Panc1 (cell line): ENCODE measurements at regions not wholly inside any gene's neighbourhood (a gene's known extent, or its start where the extent isn't known, plus 50 kb on each side); places are given as distances from the start of the nearest gene placed in this dataset.

Source experiments
- ATAC-seq: fragments of 200-7000 bp; cut with Tn5 transposase; 2 replicates; pipeline ENCODE4 v1.9.1; 2020; ENCODE audit warnings: mild to moderate bottlenecking, moderate library complexity
- BruUV-seq: library from RNA; stranded (reverse); fragments of 400-500 nt; replicated peaks from 2 replicates; lab custom pipeline; 2021; lab: Mats Ljungman, UMichigan
- CTCF ChIA-PET: fragments of 300-600 bp; sonication (Branson Sonifier 250); formaldehyde crosslinking; loops from one replicate; lab custom pipeline; 2022; ENCODE audit warnings: antibody characterized with exemption; lab: Charles Lee
- POLR2A ChIA-PET: fragments of 300-600 bp; sonication (Branson Sonifier 250); formaldehyde crosslinking; loops from one replicate; lab custom pipeline; 2022; ENCODE audit warnings: antibody characterized with exemption; lab: Charles Lee
- DNase-seq: peaks from one replicate; pipeline ENCODE4 v3.0.0-alpha.2; 2010; ENCODE audit warnings: low read depth, low spot score
- H3K27ac ChIP-seq: 2 replicates; pipeline ENCODE4 v1.5.1; 2011; ENCODE audit warnings: mild to moderate bottlenecking, low read length, inconsistent platforms
- H3K27me3 ChIP-seq: fragments of 200-500 bp; sonication (Bioruptor generic); 2 replicates; pipeline ENCODE4 v1.6.0; 2014; ENCODE audit warnings: low read length, inconsistent platforms; ENCODE audit not compliant: control insufficient read depth, insufficient read depth
- H3K36me3 ChIP-seq: fragments of 200-500 bp; sonication (Bioruptor generic); 2 replicates; pipeline ENCODE4 v1.5.1; 2014; ENCODE audit warnings: inconsistent platforms, mild to moderate bottlenecking, low read length, moderate library complexity; ENCODE audit not compliant: control insufficient read depth, insufficient read depth
- H3K4me1 ChIP-seq: 2 replicates; pipeline ENCODE4 v1.5.1; 2011; ENCODE audit warnings: inconsistent platforms, mild to moderate bottlenecking, low read length, moderate library complexity; ENCODE audit not compliant: control insufficient read depth, insufficient read depth
- H3K4me3 ChIP-seq, 2 experiments: 2 replicates each; pipeline ENCODE4 v1.5.1; 2011 to 2012; ENCODE audit warnings: low read depth in 2 of 2, low read length in 2 of 2, mild to moderate bottlenecking in 2 of 2, inconsistent platforms in 1 of 2, moderate library complexity in 1 of 2
- H3K9me3 ChIP-seq: fragments of 200-500 bp; sonication (Bioruptor generic); 2 replicates; pipeline ENCODE4 v1.5.1; 2014; ENCODE audit warnings: low read depth, mild to moderate bottlenecking, inconsistent platforms, low read length, moderate library complexity; ENCODE audit not compliant: control insufficient read depth, insufficient read depth
- POLR2AphosphoS5 ChIP-seq: IDR thresholded peaks from 2 replicates; pipeline ENCODE4 v1.6.1; 2012; ENCODE audit warnings: mild to moderate bottlenecking, low read depth, low read length, moderate library complexity
- SIN3A ChIP-seq: IDR thresholded peaks from 2 replicates; pipeline ENCODE4 v1.6.1; 2012; ENCODE audit warnings: low read depth, mild to moderate bottlenecking, low read length, moderate library complexity, borderline replicate concordance; ENCODE audit not compliant: insufficient read depth
- TCF7L2 ChIP-seq: IDR thresholded peaks from 2 replicates; pipeline ENCODE4 v1.6.1; 2011; ENCODE audit warnings: mild to moderate bottlenecking, low read depth, low read length, inconsistent platforms
- in situ Hi-C: cut with HindIII; loops from 2 replicates; pipeline ENCODE4 v1.10.0; 2016; ENCODE audit warnings: low sequenced_read_pairs, low pct_unique_long_range_greater_than_20kb
- intact Hi-C: fragments of 100-400 bp; cut with micrococcal nuclease; formaldehyde crosslinking; loops from one replicate; pipeline ENCODE4 v1.10.0; 2022; ENCODE audit not compliant: unreplicated experiment
- TF ChIP-seq, protein P1 (sequence below), 2 experiments: IDR thresholded peaks; 2 replicates each; pipeline ENCODE4 v1.6.1; 2011 to 2012; ENCODE audit warnings: low read depth in 2 of 2, control low read depth in 1 of 2, low read length in 1 of 2, mild to moderate bottlenecking in 1 of 2, moderate library complexity in 1 of 2; ENCODE audit not compliant: insufficient read depth in 1 of 2
- TF ChIP-seq, protein P2 (sequence below): fragments of 450-650 bp; IDR thresholded peaks from 2 replicates; pipeline ENCODE4 v1.5.1; 2017; ENCODE audit warnings: mild to moderate bottlenecking

DNA sequence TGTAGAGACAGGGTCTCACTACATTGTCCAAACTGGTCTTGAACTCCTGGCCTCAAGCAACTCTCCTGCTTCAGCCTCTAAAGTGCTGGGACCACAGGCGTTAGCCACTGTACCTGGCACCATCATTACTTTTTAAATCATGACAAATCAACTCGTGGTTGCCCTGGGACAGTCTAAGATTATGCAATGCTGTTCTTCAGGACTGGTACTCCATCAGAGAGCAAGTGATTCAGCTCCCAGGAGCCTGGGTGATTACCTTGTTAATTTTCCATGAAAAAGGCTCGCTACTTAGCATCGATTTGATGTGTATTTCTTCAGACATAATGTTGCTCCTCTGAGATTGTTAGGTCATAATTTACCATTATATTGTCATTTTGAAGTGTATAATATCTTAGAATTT, 158.9 kb upstream of the STEAP4 start:
- in situ Hi-C loops (no loop called here), intact Hi-C loops (no loop called here)
- Histone ChIP-seq H3K4me1 (no peaks in the 10 kb centered on the region), H3K4me3 (no peak overlapping the region), H3K36me3 (no peaks in the 10 kb centered on the region), H3K27ac (no peak overlapping the region), H3K9me3 (no peaks in the 10 kb centered on the region), H3K27me3 (no peaks in the 10 kb centered on the region)
- ChIA-PET POLR2A (no interaction called here), CTCF (no interaction called here)
- BruUV-seq: no TSS peak
- no peak for ATAC-seq
- TF ChIP-seq SIN3A (no peak), TCF7L2 (no peak), POLR2AphosphoS5 (no peak)
- TF ChIP-seq, protein P1, sequence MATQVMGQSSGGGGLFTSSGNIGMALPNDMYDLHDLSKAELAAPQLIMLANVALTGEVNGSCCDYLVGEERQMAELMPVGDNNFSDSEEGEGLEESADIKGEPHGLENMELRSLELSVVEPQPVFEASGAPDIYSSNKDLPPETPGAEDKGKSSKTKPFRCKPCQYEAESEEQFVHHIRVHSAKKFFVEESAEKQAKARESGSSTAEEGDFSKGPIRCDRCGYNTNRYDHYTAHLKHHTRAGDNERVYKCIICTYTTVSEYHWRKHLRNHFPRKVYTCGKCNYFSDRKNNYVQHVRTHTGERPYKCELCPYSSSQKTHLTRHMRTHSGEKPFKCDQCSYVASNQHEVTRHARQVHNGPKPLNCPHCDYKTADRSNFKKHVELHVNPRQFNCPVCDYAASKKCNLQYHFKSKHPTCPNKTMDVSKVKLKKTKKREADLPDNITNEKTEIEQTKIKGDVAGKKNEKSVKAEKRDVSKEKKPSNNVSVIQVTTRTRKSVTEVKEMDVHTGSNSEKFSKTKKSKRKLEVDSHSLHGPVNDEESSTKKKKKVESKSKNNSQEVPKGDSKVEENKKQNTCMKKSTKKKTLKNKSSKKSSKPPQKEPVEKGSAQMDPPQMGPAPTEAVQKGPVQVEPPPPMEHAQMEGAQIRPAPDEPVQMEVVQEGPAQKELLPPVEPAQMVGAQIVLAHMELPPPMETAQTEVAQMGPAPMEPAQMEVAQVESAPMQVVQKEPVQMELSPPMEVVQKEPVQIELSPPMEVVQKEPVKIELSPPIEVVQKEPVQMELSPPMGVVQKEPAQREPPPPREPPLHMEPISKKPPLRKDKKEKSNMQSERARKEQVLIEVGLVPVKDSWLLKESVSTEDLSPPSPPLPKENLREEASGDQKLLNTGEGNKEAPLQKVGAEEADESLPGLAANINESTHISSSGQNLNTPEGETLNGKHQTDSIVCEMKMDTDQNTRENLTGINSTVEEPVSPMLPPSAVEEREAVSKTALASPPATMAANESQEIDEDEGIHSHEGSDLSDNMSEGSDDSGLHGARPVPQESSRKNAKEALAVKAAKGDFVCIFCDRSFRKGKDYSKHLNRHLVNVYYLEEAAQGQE (IDR thresholded peaks at IDR 0.05; ENCODE audit: insufficient read depth in 1 of 2, low read depth in 2 of 2, low read length in 1 of 2): no peak
- TF ChIP-seq, protein P2, sequence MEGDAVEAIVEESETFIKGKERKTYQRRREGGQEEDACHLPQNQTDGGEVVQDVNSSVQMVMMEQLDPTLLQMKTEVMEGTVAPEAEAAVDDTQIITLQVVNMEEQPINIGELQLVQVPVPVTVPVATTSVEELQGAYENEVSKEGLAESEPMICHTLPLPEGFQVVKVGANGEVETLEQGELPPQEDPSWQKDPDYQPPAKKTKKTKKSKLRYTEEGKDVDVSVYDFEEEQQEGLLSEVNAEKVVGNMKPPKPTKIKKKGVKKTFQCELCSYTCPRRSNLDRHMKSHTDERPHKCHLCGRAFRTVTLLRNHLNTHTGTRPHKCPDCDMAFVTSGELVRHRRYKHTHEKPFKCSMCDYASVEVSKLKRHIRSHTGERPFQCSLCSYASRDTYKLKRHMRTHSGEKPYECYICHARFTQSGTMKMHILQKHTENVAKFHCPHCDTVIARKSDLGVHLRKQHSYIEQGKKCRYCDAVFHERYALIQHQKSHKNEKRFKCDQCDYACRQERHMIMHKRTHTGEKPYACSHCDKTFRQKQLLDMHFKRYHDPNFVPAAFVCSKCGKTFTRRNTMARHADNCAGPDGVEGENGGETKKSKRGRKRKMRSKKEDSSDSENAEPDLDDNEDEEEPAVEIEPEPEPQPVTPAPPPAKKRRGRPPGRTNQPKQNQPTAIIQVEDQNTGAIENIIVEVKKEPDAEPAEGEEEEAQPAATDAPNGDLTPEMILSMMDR: no peak
- no peak for DNase-seq

DNA sequence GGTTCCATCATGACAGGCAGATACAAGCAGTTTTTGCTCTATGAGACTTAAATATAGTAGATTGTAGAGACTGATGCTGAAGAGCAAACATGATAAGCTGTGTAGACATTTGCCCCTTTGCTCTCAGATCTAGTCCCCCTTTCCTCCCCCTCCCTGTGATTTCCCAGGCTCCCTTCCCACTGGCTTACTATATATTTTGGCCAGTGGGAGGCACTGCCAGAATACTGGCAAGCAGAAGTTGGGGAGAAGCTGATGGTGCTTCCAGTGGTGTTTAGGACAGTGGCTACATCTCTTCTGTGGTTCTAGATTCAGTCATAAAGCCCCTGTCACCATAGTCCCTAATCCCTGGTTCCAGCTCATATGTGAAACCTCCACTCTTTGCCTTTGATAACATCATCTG, 156.1 kb upstream of the STEAP4 start:
- intact Hi-C loops (no loop called here), in situ Hi-C loops (no loop called here)
- ChIA-PET POLR2A (no interaction called here), CTCF (no interaction called here)
- no peaks in the 10 kb centered on the region for H3K9me3 ChIP-seq
- H3K27me3 ChIP-seq: no peaks in the 10 kb centered on the region
- BruUV-seq: no TSS peak
- H3K4me1 ChIP-seq: no peaks in the 10 kb centered on the region
- H3K36me3 ChIP-seq: no peaks in the 10 kb centered on the region
- no peak overlapping the region for H3K4me3 ChIP-seq
- ATAC-seq (no peak), DNase-seq (no peak)
- TF ChIP-seq, protein P1 (IDR thresholded peaks at IDR 0.05; ENCODE audit: insufficient read depth in 1 of 2, low read depth in 2 of 2, low read length in 1 of 2): no peak
- TF ChIP-seq SIN3A (no peak), TCF7L2 (no peak), POLR2AphosphoS5 (no peak)
- TF ChIP-seq, protein P2: no peak
- H3K27ac ChIP-seq: no peak overlapping the region
